Neural cell (in vitro differentiated cells): ENCODE measurements at regions not wholly inside any gene's neighbourhood (a gene's known extent, or its start where the extent isn't known, plus 50 kb on each side); places are given as distances from the start of the nearest gene placed in this dataset.

Experiments
- H2AFZ ChIP-seq: fragments of 200-600, 300-800 bp; sonication (generic), shearing (Covaris generic); 2 replicates; pipeline ENCODE4 v1.6.0; 2014; ENCODE audit warnings: low read depth, mild to moderate bottlenecking, antibody characterized with exemption, low read length, moderate library complexity
- H3F3A ChIP-seq: fragments of 200-600 bp; shearing (Covaris generic); 2 replicates; pipeline ENCODE4 v1.6.1; 2016; ENCODE audit warnings: mild to moderate bottlenecking, moderate library complexity, mixed read lengths, antibody characterized with exemption, low read length; ENCODE audit not compliant: insufficient read depth, poor library complexity, severe bottlenecking
- H3K27ac ChIP-seq: fragments of 200-600, 300-800 bp; sonication (generic), shearing (Covaris generic); 2 replicates; pipeline ENCODE4 v1.5.1; 2014; ENCODE audit warnings: mild to moderate bottlenecking, low read length, moderate library complexity
- H3K27me3 ChIP-seq: fragments of 300-800, 200-600 bp; sonication (generic), shearing (Covaris generic); 2 replicates; pipeline ENCODE4 v1.6.0; 2014; ENCODE audit warnings: mild to moderate bottlenecking, low read depth, low read length, moderate library complexity; ENCODE audit not compliant: insufficient read depth
- H3K36me3 ChIP-seq: fragments of 300-800, 200-600 bp; sonication (generic), shearing (Covaris generic); 2 replicates; pipeline ENCODE4 v1.5.1; 2014; ENCODE audit warnings: mild to moderate bottlenecking, antibody characterized with exemption, low read length, moderate library complexity; ENCODE audit not compliant: insufficient read depth
- H3K4me2 ChIP-seq: fragments of 300-800, 200-600 bp; sonication (generic), shearing (Covaris generic); 2 replicates; pipeline ENCODE4 v1.6.0; 2014; ENCODE audit warnings: mild to moderate bottlenecking, low read length
- H3K4me3 ChIP-seq: fragments of 300-800, 200-600 bp; sonication (generic), shearing (Covaris generic); 2 replicates; pipeline ENCODE4 v1.5.1; 2014; ENCODE audit warnings: mild to moderate bottlenecking, low read length, moderate library complexity
- H3K79me2 ChIP-seq: fragments of 200-600 bp; shearing (Covaris generic); replicated peaks from 2 replicates; pipeline ENCODE4 v1.6.0; 2014; ENCODE audit warnings: mild to moderate bottlenecking, low read length, moderate library complexity; ENCODE audit not compliant: insufficient read depth
- H3K9ac ChIP-seq: fragments of 300-800, 200-600 bp; sonication (generic), shearing (Covaris generic); 2 replicates; pipeline ENCODE4 v1.6.1; 2016; ENCODE audit warnings: mild to moderate bottlenecking, low read length, mixed read lengths
- H3K9me2 ChIP-seq: fragments of 200-600 bp; shearing (Covaris generic); 2 replicates; pipeline ENCODE4 v1.6.1; 2016; ENCODE audit warnings: mild to moderate bottlenecking, low read length, mixed read lengths; ENCODE audit not compliant: insufficient read depth
- H3K9me3 ChIP-seq: fragments of 200-600, 300-800 bp; sonication (generic), shearing (Covaris generic); 2 replicates; pipeline ENCODE4 v1.6.1; 2016; ENCODE audit warnings: mild to moderate bottlenecking, mixed run types, low read length, moderate library complexity, mixed read lengths
- H4K20me1 ChIP-seq: fragments of 200-600 bp; shearing (Covaris generic); 2 replicates; pipeline ENCODE4 v1.6.1; 2016; ENCODE audit warnings: mild to moderate bottlenecking, mixed run types; ENCODE audit not compliant: insufficient read depth
- EP300 ChIP-seq: fragments of 450-650 bp; conservative IDR thresholded peaks from 2 replicates; pipeline ENCODE4 v1.6.1; 2014; ENCODE audit warnings: antibody characterized with exemption, mild to moderate bottlenecking, moderate library complexity; ENCODE audit not compliant: poor library complexity, severe bottlenecking
- EZH2 ChIP-seq: fragments of 200-600, 300-800 bp; shearing (Covaris generic), sonication (generic); IDR thresholded peaks from 2 replicates; pipeline ENCODE4 v1.6.1; 2014; ENCODE audit warnings: antibody characterized with exemption, low read length, borderline replicate concordance, mild to moderate bottlenecking; ENCODE audit not compliant: insufficient read depth, poor library complexity, severe bottlenecking
- MXI1 ChIP-seq: fragments of 450-650 bp; conservative IDR thresholded peaks from 2 replicates; pipeline ENCODE4 v1.6.1; 2014; ENCODE audit warnings: antibody characterized with exemption, mild to moderate bottlenecking; ENCODE audit not compliant: poor library complexity, severe bottlenecking
- POLR2AphosphoS5 ChIP-seq: IDR thresholded peaks from 2 replicates; pipeline ENCODE4 v1.6.1; 2012
- RAD21 ChIP-seq: fragments of 450-650 bp; conservative IDR thresholded peaks from 2 replicates; pipeline ENCODE4 v1.6.1; 2014; ENCODE audit warnings: antibody characterized with exemption, mild to moderate bottlenecking, moderate library complexity
- SMC3 ChIP-seq: fragments of 450-650 bp; conservative IDR thresholded peaks from 2 replicates; pipeline ENCODE4 v1.6.1; 2014; ENCODE audit warnings: antibody characterized with exemption, mild to moderate bottlenecking, moderate library complexity; ENCODE audit not compliant: poor library complexity
- TAF1 ChIP-seq: IDR thresholded peaks from 2 replicates; pipeline ENCODE4 v1.6.1; 2012; ENCODE audit warnings: low read depth
- TF ChIP-seq, protein P1 (sequence below): IDR thresholded peaks from 2 replicates; pipeline ENCODE4 v1.6.1; 2012; ENCODE audit warnings: borderline replicate concordance
- TF ChIP-seq, protein P2 (sequence below): fragments of 450-650 bp; IDR thresholded peaks from 2 replicates; pipeline ENCODE4 v1.5.1; 2014; ENCODE audit warnings: antibody characterized with exemption, mild to moderate bottlenecking, moderate library complexity; ENCODE audit not compliant: poor library complexity, severe bottlenecking

DNA sequence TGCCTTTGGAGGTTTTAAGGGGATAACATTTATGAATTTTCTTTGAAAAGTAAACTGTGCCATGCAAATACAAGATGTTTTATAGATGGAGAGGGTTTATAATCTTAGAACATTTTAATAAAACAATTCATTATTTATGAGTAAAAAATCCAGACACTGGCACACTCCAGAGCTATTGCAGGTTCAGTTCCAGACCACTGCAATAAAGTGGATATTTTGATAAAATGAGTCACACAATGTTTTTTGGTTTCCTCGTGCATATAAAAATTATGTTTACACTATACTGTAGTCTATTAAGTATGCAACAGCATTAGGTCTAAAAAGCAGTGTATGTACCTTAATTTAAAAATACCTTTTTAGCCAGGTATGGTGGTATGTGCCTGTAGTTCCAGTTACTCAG is 146.2 kb upstream of the ZBED5 start:
- TF ChIP-seq TAF1 (no peak), SMC3 (no peak)
- Histone ChIP-seq H3K27ac (no peak overlapping the region), H2AFZ (no peak overlapping the region), H3F3A (no peaks in the 10 kb centered on the region), H3K4me3 (no peak overlapping the region), H3K36me3 (no peaks in the 10 kb centered on the region), H3K27me3 (no peaks in the 10 kb centered on the region), H3K79me2 (no peaks in the 10 kb centered on the region), H4K20me1 (no peaks in the 10 kb centered on the region), H3K9ac (no peak overlapping the region), H3K9me2 (no peaks in the 10 kb centered on the region), H3K9me3 (peaks cover 4% of the 10 kb centered on the region), H3K4me2 (no peak overlapping the region)

DNA sequence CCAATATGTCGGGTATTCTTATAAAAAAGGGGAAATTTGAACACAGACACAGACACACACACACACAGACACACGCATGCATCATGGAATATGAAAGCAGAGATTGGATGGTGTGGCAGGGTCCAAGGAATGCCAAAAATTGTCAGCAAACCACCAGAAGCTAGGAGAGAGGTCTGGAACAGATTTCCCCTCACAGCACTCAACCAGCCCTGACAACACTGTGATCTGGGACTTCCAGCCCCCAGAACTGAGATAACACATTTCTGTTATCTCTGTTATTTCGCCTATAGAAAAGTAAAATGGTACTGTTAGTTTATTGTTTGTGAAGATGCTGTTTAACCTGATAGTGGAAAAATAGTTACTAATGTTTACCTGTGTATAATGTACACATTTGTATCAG is 145.4 kb upstream of the ZBED5 start:
- Histone ChIP-seq H2AFZ (no peak overlapping the region), H3K9me2 (no peaks in the 10 kb centered on the region), H3F3A (no peaks in the 10 kb centered on the region), H4K20me1 (no peaks in the 10 kb centered on the region), H3K79me2 (no peaks in the 10 kb centered on the region), H3K4me3 (no peak overlapping the region), H3K9ac (no peak overlapping the region), H3K27ac (no peak overlapping the region), H3K27me3 (no peaks in the 10 kb centered on the region), H3K9me3 (peaks cover 4% of the 10 kb centered on the region), H3K4me2 (no peak overlapping the region), H3K36me3 (no peaks in the 10 kb centered on the region)
- TF ChIP-seq MXI1: no peak
- TF ChIP-seq TAF1: no peak
- TF ChIP-seq RAD21: no peak
- TF ChIP-seq EZH2: no peak
- TF ChIP-seq EP300: no peak
- TF ChIP-seq SMC3: no peak
- no peak for TF ChIP-seq POLR2AphosphoS5
- TF ChIP-seq, protein P1, sequence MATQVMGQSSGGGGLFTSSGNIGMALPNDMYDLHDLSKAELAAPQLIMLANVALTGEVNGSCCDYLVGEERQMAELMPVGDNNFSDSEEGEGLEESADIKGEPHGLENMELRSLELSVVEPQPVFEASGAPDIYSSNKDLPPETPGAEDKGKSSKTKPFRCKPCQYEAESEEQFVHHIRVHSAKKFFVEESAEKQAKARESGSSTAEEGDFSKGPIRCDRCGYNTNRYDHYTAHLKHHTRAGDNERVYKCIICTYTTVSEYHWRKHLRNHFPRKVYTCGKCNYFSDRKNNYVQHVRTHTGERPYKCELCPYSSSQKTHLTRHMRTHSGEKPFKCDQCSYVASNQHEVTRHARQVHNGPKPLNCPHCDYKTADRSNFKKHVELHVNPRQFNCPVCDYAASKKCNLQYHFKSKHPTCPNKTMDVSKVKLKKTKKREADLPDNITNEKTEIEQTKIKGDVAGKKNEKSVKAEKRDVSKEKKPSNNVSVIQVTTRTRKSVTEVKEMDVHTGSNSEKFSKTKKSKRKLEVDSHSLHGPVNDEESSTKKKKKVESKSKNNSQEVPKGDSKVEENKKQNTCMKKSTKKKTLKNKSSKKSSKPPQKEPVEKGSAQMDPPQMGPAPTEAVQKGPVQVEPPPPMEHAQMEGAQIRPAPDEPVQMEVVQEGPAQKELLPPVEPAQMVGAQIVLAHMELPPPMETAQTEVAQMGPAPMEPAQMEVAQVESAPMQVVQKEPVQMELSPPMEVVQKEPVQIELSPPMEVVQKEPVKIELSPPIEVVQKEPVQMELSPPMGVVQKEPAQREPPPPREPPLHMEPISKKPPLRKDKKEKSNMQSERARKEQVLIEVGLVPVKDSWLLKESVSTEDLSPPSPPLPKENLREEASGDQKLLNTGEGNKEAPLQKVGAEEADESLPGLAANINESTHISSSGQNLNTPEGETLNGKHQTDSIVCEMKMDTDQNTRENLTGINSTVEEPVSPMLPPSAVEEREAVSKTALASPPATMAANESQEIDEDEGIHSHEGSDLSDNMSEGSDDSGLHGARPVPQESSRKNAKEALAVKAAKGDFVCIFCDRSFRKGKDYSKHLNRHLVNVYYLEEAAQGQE: no peak

GRCh38 chr11:11000579-11001283 is 142.9 kb upstream of the ZBED5 start:
- TF ChIP-seq TAF1: no peak
- TF ChIP-seq RAD21: no peak
- no peak for TF ChIP-seq SMC3
- TF ChIP-seq EP300: no peak
- TF ChIP-seq, protein P1: no peak
- TF ChIP-seq EZH2: no peak
- no peak for TF ChIP-seq MXI1
- no peak for TF ChIP-seq POLR2AphosphoS5
- TF ChIP-seq, protein P2, sequence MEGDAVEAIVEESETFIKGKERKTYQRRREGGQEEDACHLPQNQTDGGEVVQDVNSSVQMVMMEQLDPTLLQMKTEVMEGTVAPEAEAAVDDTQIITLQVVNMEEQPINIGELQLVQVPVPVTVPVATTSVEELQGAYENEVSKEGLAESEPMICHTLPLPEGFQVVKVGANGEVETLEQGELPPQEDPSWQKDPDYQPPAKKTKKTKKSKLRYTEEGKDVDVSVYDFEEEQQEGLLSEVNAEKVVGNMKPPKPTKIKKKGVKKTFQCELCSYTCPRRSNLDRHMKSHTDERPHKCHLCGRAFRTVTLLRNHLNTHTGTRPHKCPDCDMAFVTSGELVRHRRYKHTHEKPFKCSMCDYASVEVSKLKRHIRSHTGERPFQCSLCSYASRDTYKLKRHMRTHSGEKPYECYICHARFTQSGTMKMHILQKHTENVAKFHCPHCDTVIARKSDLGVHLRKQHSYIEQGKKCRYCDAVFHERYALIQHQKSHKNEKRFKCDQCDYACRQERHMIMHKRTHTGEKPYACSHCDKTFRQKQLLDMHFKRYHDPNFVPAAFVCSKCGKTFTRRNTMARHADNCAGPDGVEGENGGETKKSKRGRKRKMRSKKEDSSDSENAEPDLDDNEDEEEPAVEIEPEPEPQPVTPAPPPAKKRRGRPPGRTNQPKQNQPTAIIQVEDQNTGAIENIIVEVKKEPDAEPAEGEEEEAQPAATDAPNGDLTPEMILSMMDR: no peak
- Histone ChIP-seq H4K20me1 (no peaks in the 10 kb centered on the region), H3K4me3 (no peak overlapping the region), H2AFZ (no peak overlapping the region), H3K27ac (no peak overlapping the region), H3K9me3 (no peaks in the 10 kb centered on the region), H3K36me3 (no peaks in the 10 kb centered on the region), H3K9me2 (no peaks in the 10 kb centered on the region), H3K27me3 (no peaks in the 10 kb centered on the region), H3K4me2 (no peak overlapping the region), H3K9ac (no peak overlapping the region), H3K79me2 (no peaks in the 10 kb centered on the region), H3F3A (no peaks in the 10 kb centered on the region)
